Nephron (organoid): ENCODE measurements at regions not wholly inside any gene's neighbourhood (a gene's known extent, or its start where the extent isn't known, plus 50 kb on each side); places are given as distances from the start of the nearest gene placed in this dataset.

Experiments
- H3K27ac Mint-ChIP-seq, 3 experiments: 2 replicates each; pipeline ENCODE4 v1.8.0; 2020; ENCODE audit warnings: mixed read lengths in 3 of 3, mild to moderate bottlenecking in 2 of 3, moderate library complexity in 1 of 3
- H3K27me3 Mint-ChIP-seq: 2 replicates; pipeline ENCODE4 v1.8.0; 2021; ENCODE audit warnings: low read depth, mild to moderate bottlenecking, moderate library complexity, mixed read lengths
- H3K36me3 Mint-ChIP-seq: 2 replicates; pipeline ENCODE4 v1.8.0; 2020; ENCODE audit warnings: low read depth, mixed read lengths
- H3K4me1 Mint-ChIP-seq: 2 replicates; pipeline ENCODE4 v1.8.0; 2020; ENCODE audit warnings: mixed read lengths
- H3K4me3 Mint-ChIP-seq, 3 experiments: 2 replicates each; pipeline ENCODE4 v1.8.0; 2020; ENCODE audit warnings: mild to moderate bottlenecking in 3 of 3, mixed read lengths in 3 of 3, moderate library complexity in 2 of 3
- H3K9me3 Mint-ChIP-seq: 2 replicates; pipeline ENCODE4 v1.8.0; 2020; ENCODE audit warnings: mixed read lengths
- TF ChIP-seq, protein P1 (sequence below), 3 experiments: fragments of 200-600 bp; sonication (generic); IDR thresholded peaks; one replicate each; pipeline ENCODE4 v1.5.0; 2021; ENCODE audit warnings: antibody characterized with exemption in 3 of 3; ENCODE audit not compliant: unreplicated experiment in 3 of 3

DNA sequence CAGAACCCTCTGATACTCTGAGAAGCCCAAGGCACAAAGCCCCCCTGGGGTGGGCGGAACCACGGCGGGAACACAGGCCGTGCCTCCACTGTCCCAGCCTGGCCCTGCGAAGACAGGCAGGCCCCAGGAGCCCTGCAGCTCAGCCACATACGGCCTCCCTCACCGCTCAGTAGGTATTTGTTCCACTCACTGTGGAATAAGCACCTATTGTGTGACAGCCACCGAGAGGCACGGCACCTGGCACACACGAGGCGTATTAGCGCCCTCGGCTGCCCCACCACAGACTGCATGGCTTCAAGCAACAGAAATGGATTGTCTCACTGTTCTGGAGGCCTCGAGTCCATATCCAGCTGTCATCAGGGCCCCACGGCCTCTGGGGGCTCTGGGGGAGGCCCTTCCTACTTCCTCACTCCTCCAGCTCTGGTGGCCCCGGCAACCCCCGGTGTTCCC is 66.3 kb downstream of the NCOR2 start:
- H3K27ac Mint-ChIP-seq = peak overlapping the region; percentile 67 to 95 (median 81)

DNA sequence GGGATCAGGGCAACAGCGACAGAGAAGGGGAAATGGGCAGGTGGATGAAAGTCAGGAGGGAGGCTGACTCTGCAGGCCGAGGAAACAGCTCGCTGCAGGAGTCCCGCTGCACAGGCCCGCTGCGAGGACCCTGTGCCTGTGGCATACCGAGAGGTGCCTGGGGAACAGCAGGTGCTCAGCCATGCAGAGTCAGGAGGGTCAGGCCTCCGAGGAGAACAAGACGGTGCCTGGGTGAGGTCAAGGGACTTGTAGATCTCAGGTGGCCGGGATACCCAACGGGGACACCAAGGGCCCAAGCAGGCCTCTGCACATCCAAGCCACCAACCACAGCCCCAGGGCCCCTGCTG is 67.5 kb downstream of the NCOR2 start:
- Mint-ChIP-seq H3K9me3 (no peaks in the 10 kb centered on the region), H3K4me1 (peaks cover 73% of the 10 kb centered on the region), H3K36me3 (no peaks in the 10 kb centered on the region), H3K4me3 (no peak overlapping the region), H3K27me3 (no peaks in the 10 kb centered on the region), H3K27ac (peak overlapping the region; percentile 91 to 92 (median 91))
- TF ChIP-seq, protein P1, sequence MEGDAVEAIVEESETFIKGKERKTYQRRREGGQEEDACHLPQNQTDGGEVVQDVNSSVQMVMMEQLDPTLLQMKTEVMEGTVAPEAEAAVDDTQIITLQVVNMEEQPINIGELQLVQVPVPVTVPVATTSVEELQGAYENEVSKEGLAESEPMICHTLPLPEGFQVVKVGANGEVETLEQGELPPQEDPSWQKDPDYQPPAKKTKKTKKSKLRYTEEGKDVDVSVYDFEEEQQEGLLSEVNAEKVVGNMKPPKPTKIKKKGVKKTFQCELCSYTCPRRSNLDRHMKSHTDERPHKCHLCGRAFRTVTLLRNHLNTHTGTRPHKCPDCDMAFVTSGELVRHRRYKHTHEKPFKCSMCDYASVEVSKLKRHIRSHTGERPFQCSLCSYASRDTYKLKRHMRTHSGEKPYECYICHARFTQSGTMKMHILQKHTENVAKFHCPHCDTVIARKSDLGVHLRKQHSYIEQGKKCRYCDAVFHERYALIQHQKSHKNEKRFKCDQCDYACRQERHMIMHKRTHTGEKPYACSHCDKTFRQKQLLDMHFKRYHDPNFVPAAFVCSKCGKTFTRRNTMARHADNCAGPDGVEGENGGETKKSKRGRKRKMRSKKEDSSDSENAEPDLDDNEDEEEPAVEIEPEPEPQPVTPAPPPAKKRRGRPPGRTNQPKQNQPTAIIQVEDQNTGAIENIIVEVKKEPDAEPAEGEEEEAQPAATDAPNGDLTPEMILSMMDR (IDR thresholded peaks at IDR 0.05; ENCODE audit: unreplicated experiment in 3 of 3) = no peak

More for the DNA sequence above, 66.3 kb downstream of the NCOR2 start:
- Mint-ChIP-seq H3K9me3 (no peaks in the 10 kb centered on the region), H3K36me3 (no peaks in the 10 kb centered on the region), H3K4me3 (peak overlapping the region; percentile 2 to 50 (median 18)), H3K27me3 (no peaks in the 10 kb centered on the region), H3K4me1 (peaks cover 82% of the 10 kb centered on the region)
- TF ChIP-seq, protein P1 (IDR thresholded peaks at IDR 0.05; ENCODE audit: unreplicated experiment in 3 of 3) = no peak

DNA sequence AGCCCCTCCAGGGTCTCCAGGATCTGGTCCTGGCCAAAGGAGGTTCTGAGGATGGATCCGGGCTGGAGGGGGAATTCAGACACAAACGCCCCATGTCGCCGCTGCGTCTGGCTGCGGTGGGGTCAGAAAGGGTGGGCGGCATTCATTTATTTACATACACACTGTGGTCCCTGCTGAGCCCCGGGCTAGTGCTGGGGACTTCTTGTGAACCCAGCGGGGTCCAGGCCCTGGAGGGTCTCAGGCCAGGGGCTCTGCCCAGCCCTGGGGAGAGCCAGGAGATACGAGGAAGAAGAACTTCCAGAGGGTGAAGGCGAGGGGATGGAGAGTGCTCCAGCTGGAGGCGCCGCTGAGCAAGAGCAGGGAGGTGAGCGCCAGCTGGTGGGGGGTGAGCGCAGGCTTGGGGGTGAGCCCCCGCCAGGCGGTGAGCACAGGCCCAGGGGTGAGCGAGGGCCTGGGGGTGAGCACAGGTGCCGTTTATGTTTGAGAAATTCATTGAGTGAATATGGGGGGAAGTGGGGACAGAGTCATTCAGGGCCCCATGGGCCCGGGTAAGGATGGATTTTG is 68.1 kb downstream of the NCOR2 start:
- H3K4me3 Mint-ChIP-seq = peak overlapping the region in 2 of 3 experiments; percentile 4 to 52
- no peaks in the 10 kb centered on the region for H3K27me3 Mint-ChIP-seq
- H3K27ac Mint-ChIP-seq = peak overlapping the region; percentile 91 to 92 (median 91)
- TF ChIP-seq, protein P1 (IDR thresholded peaks at IDR 0.05; ENCODE audit: unreplicated experiment in 3 of 3) = no peak
- H3K9me3 Mint-ChIP-seq = no peaks in the 10 kb centered on the region
- peaks cover under 1% of the 10 kb centered on the region for H3K36me3 Mint-ChIP-seq
- H3K4me1 Mint-ChIP-seq = peaks cover 68% of the 10 kb centered on the region

DNA sequence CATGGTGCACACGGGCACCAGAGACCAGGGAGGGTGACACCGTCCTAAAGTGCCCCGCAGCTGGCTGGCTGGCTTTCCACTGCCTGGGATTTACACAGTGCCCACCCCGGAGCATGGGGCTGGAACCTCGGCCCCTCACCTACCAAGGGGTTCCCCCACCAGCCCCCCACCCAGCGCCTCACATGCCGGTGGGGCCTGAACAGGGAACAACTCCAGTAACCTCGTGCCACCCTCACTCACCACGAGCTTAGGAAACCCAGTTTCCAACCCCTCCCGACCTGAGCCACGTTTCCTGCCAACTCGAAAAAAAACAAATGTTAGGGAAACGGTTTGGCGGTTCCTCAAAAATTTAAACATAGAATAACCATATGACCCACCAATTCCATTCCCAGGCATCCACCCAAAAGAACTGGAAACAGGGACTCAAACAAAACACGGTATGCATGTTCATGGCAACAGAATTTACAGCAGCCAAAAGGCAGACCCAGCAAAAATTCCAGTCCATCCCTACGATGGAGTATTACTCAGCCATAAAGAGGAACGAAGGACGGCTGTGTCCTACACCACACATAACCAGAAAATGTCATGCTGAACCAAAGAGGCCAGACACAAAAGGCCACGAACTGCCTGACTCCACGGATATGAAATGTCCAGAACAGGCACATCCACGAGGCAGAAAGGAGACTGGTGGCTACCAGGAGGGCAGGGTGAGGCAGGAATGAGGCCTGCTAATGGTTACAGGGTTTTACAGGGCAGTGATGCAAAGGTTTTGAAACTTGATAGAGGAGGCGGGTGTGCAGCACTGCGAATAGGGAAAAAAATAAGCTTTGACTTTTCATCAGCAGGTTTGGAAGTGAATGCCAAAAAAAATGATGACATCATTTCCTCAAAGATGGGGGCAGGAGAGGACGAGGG is 68.9 kb downstream of the NCOR2 start:
- TF ChIP-seq, protein P1 (IDR thresholded peaks at IDR 0.05; ENCODE audit: unreplicated experiment in 3 of 3) = no peak
- Mint-ChIP-seq H3K9me3 (no peaks in the 10 kb centered on the region), H3K36me3 (peaks cover 3% of the 10 kb centered on the region), H3K27me3 (no peaks in the 10 kb centered on the region), H3K4me1 (peaks cover 62% of the 10 kb centered on the region), H3K4me3 (peak overlapping the region in 2 of 3 experiments; percentile 4 to 52), H3K27ac (peak overlapping the region; percentile 91 to 92 (median 91))

DNA sequence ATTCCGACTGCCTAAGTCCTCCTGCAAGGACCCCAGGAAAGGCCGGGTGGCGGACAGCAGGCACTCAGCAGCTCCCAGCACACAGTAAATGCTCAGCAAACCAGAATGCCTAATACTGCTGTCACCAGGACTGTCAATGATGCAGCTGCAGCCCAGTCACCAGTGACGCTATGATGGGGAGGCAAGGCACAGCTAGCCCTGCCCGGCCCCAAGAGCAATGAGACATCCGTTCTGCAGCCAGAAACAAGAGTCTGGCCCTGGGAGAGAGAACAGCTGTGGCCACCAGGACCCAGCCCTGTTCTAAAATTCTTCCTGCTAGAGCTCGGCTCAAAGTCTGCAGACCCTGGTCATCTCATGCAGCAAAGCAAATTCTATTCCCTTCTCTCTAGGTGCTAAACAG is 69.8 kb downstream of the NCOR2 start:
- TF ChIP-seq, protein P1 (IDR thresholded peaks at IDR 0.05; ENCODE audit: unreplicated experiment in 3 of 3) = no peak
- Mint-ChIP-seq H3K4me3 (no peak overlapping the region), H3K36me3 (peaks cover 3% of the 10 kb centered on the region), H3K4me1 (peaks cover 55% of the 10 kb centered on the region), H3K9me3 (no peaks in the 10 kb centered on the region), H3K27ac (peak overlapping the region; percentile 69 to 92 (median 90)), H3K27me3 (no peaks in the 10 kb centered on the region)
